ENCODE measurements at regions not wholly inside any gene's neighbourhood (a gene's known extent, or its start where the extent isn't known, plus 50 kb on each side); places are given as distances from the start of the nearest gene placed in this dataset.

DNA sequence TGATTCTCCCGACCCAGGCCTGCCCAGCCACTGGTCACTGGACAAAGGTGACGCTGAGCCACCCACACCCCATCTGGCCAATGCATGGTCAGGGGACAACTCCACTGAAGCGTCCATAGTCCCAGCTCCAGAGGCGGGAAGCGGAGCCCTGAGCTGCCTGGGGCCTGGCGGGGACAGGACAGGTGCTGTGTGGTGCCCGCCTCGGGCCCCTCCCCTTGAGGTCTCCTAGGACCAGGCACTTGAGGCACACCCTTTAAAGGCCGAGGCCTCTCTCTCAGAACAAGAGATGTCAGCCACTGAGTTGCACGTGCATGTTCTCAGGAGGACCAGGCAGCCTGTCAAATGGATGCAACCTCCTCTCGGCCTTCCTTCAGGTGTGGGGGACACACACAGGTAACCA is 52.5 kb upstream of the PPP2R2D start:
- TF ChIP-seq POLR2A (IDR thresholded peaks at IDR 0.05) (no peak), POLR2AphosphoS5 (IDR thresholded peaks at IDR 0.05) (no peak)
- TF ChIP-seq, protein P1, sequence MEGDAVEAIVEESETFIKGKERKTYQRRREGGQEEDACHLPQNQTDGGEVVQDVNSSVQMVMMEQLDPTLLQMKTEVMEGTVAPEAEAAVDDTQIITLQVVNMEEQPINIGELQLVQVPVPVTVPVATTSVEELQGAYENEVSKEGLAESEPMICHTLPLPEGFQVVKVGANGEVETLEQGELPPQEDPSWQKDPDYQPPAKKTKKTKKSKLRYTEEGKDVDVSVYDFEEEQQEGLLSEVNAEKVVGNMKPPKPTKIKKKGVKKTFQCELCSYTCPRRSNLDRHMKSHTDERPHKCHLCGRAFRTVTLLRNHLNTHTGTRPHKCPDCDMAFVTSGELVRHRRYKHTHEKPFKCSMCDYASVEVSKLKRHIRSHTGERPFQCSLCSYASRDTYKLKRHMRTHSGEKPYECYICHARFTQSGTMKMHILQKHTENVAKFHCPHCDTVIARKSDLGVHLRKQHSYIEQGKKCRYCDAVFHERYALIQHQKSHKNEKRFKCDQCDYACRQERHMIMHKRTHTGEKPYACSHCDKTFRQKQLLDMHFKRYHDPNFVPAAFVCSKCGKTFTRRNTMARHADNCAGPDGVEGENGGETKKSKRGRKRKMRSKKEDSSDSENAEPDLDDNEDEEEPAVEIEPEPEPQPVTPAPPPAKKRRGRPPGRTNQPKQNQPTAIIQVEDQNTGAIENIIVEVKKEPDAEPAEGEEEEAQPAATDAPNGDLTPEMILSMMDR (IDR thresholded peaks at IDR 0.05): no peak
